ENCODE measurements at regions not wholly inside any gene's neighbourhood (a gene's known extent, or its start where the extent isn't known, plus 50 kb on each side); places are given as distances from the start of the nearest gene placed in this dataset.

DNA sequence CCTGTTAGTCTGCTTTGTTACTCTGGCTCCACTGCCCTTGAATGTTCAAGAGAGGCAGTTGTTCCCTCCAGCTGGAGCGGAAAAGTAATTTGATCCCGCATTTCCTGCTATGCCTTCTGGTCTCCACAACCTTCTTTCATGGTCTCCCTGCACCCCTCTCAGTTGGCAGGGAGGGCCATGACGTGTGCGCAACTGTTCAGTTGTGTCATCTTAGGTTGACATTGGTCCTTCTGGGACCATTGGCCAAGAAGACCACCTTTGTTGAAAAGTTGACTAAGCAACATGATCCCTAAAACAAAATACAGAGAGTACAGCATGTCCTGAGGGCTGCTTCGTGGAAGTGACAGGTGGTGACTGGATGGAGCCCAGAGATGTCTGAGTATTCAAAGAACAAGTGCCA, 192.5 kb upstream of the TUT7 start:
- TF ChIP-seq GATA3 (IDR thresholded peaks at IDR 0.05; ENCODE audit: low read depth, low read length) (no peak), GATA2 (IDR thresholded peaks at IDR 0.05; ENCODE audit: low read depth, low read length) (no peak)
